ENCODE measurements at regions not wholly inside any gene's neighbourhood (a gene's known extent, or its start where the extent isn't known, plus 50 kb on each side); places are given as distances from the start of the nearest gene placed in this dataset.
A peak's percentile ranks its signal among the peaks of the same experiment; 100 is the strongest.

GRCh38 chr7:49631960-49632359 lies 141.5 kb upstream of the VWC2 start:
- H3K4me3 ChIP-seq (ENCODE audit: low read depth, low read length), result no peak overlapping the region
- DNase-seq (ENCODE audit: low read depth), result no peak
- TF ChIP-seq, protein P1, sequence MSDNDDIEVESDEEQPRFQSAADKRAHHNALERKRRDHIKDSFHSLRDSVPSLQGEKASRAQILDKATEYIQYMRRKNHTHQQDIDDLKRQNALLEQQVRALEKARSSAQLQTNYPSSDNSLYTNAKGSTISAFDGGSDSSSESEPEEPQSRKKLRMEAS (IDR thresholded peaks at IDR 0.05; ENCODE audit: low read depth, low read length), result no peak
- TF ChIP-seq MYC (IDR thresholded peaks at IDR 0.05; ENCODE audit: low read depth, low read length), result no peak
- TF ChIP-seq POLR2A (IDR thresholded peaks at IDR 0.05; ENCODE audit: extremely low read depth, insufficient read length), result no peak
- TF ChIP-seq, protein P2, sequence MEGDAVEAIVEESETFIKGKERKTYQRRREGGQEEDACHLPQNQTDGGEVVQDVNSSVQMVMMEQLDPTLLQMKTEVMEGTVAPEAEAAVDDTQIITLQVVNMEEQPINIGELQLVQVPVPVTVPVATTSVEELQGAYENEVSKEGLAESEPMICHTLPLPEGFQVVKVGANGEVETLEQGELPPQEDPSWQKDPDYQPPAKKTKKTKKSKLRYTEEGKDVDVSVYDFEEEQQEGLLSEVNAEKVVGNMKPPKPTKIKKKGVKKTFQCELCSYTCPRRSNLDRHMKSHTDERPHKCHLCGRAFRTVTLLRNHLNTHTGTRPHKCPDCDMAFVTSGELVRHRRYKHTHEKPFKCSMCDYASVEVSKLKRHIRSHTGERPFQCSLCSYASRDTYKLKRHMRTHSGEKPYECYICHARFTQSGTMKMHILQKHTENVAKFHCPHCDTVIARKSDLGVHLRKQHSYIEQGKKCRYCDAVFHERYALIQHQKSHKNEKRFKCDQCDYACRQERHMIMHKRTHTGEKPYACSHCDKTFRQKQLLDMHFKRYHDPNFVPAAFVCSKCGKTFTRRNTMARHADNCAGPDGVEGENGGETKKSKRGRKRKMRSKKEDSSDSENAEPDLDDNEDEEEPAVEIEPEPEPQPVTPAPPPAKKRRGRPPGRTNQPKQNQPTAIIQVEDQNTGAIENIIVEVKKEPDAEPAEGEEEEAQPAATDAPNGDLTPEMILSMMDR (IDR thresholded peaks at IDR 0.05; ENCODE audit: low read depth, low read length), result no peak

DNA sequence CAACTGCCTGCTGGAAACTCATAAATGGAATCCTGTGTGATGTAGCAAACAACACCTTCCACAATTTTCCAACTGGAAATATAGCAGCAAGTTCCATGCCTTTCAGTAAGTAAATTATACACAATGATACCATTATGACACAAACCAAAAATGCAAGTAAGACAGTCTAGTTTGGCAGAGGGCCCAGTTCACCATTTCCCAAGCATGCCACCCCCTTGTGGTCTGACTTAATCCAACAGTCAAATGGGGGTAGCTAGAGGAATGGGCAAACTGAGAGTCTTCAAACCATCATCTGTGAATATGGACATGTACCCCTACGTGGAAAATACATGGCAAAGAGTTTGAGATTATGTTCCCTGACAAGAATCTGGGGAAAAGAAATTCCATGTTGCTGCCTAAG lies 137.6 kb upstream of the VWC2 start:
- H3K4me3 ChIP-seq (ENCODE audit: low read depth, low read length), result no peak overlapping the region
- TF ChIP-seq MYC (IDR thresholded peaks at IDR 0.05; ENCODE audit: low read depth, low read length), result no peak
- TF ChIP-seq, protein P2 (IDR thresholded peaks at IDR 0.05; ENCODE audit: low read depth, low read length), result peak; percentile 21
- TF ChIP-seq, protein P1 (IDR thresholded peaks at IDR 0.05; ENCODE audit: low read depth, low read length), result no peak
- no peak for TF ChIP-seq POLR2A (IDR thresholded peaks at IDR 0.05; ENCODE audit: extremely low read depth, insufficient read length)
- DNase-seq (ENCODE audit: low read depth), result peak; percentile 25

- TF ChIP-seq MYC (IDR thresholded peaks at IDR 0.05; ENCODE audit: low read depth, low read length) (no peak), POLR2A (IDR thresholded peaks at IDR 0.05; ENCODE audit: extremely low read depth, insufficient read length) (no peak)
- TF ChIP-seq, protein P1 (IDR thresholded peaks at IDR 0.05; ENCODE audit: low read depth, low read length), result no peak
- TF ChIP-seq, protein P2 (IDR thresholded peaks at IDR 0.05; ENCODE audit: low read depth, low read length), result no peak
- no peak overlapping the region for H3K4me3 ChIP-seq (ENCODE audit: low read depth, low read length)
- DNase-seq (ENCODE audit: low read depth), result no peak
These were observed 137.0 kb upstream of the VWC2 start for GRCh38 chr7:49636400-49636799.

DNA sequence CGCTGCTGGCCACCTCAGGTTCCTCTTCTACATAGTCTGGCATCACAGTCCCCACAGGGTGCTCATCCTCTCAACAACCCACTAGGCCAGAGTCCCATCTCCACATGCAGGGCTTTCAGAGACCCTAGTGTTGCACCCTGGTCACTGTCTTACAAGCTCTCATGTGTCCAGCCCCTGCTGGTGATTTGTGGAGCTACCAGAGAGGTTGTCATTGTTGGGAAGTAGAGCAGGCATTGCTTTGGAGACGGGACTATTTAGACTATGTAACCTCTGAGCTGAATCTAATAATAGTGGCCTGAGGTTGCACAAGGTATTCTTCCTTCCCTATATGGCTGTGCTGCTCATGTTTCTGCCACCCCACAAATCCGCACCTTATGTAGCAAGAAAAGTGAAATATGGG lies 135.3 kb upstream of the VWC2 start:
- no peak overlapping the region for H3K4me3 ChIP-seq (ENCODE audit: low read depth, low read length)
- TF ChIP-seq, protein P1 (IDR thresholded peaks at IDR 0.05; ENCODE audit: low read depth, low read length), result no peak
- no peak for TF ChIP-seq POLR2A (IDR thresholded peaks at IDR 0.05; ENCODE audit: extremely low read depth, insufficient read length)
- TF ChIP-seq, protein P2 (IDR thresholded peaks at IDR 0.05; ENCODE audit: low read depth, low read length), result peak; percentile 30
- TF ChIP-seq MYC (IDR thresholded peaks at IDR 0.05; ENCODE audit: low read depth, low read length), result no peak
- peak; percentile 28 for DNase-seq (ENCODE audit: low read depth)

DNA sequence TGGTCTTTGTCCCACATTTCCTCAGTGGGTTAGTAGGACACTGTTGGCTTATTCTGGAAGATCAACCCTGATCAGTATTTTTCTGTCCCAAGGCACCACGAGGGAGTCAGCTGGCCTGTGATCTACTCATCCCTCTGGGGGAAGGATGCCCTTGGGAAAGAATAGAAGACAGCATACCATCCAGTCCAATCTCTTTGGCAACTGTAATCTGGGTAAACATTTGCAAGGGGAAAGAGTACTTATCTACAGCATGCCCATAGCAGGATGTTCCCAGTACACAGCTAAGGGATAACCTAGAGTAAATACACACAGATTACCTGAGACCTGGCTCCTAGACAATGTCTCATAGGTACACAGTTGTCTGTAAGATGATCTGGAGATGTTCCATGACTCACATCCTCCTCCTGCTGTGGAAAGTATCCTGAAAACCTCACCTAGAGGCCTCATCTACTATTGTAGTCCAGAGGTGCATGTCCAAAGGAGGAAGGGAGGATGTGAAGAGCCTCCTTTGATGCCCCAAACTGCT lies 134.3 kb upstream of the VWC2 start:
- H3K4me3 ChIP-seq (ENCODE audit: low read depth, low read length), result no peak overlapping the region
- TF ChIP-seq POLR2A (IDR thresholded peaks at IDR 0.05; ENCODE audit: extremely low read depth, insufficient read length), result no peak
- TF ChIP-seq, protein P2 (IDR thresholded peaks at IDR 0.05; ENCODE audit: low read depth, low read length), result no peak
- TF ChIP-seq MYC (IDR thresholded peaks at IDR 0.05; ENCODE audit: low read depth, low read length), result no peak
- TF ChIP-seq, protein P1 (IDR thresholded peaks at IDR 0.05; ENCODE audit: low read depth, low read length), result no peak
- DNase-seq (ENCODE audit: low read depth), result no peak
